Mucosa of descending colon (tissue), 3 donors: ENCODE measurements at regions not wholly inside any gene's neighbourhood (a gene's known extent, or its start where the extent isn't known, plus 50 kb on each side); places are given as distances from the start of the nearest gene placed in this dataset.

Experiments used
- ATAC-seq: fragments of 200-7000 bp; cut with Tn5 transposase; one replicate; pipeline ENCODE4 v1.9.1; 2020; ENCODE audit warnings: mild to moderate bottlenecking, moderate library complexity
- DNase-seq, 3 donors: peaks; one replicate each; pipeline ENCODE4 v3.0.0-alpha.2; 2020
- H3K36me3 ChIP-seq: fragments of 200-600 bp; one replicate; pipeline ENCODE4 v1.8.0; 2021; ENCODE audit warnings: low read depth, mild to moderate bottlenecking
- H3K4me1 ChIP-seq: fragments of 200-600 bp; one replicate; pipeline ENCODE4 v1.8.0; 2021; ENCODE audit warnings: low read depth, mild to moderate bottlenecking
- H3K4me3 ChIP-seq: fragments of 200-600 bp; one replicate; pipeline ENCODE4 v1.8.0; 2021; ENCODE audit warnings: mild to moderate bottlenecking
- H3K9me3 ChIP-seq: fragments of 200-600 bp; one replicate; pipeline ENCODE4 v1.8.0; 2021; ENCODE audit warnings: mild to moderate bottlenecking
- intact Hi-C, 2 donors: fragments of 100-400 bp; cut with DNase I in 1 of 2; cut with micrococcal nuclease in 1 of 2; formaldehyde crosslinking; loops; one replicate each; pipeline versions ENCODE4 v1.11.0 to v1.11.1; 2022; cut with DNase I, micrococcal nuclease
- TF ChIP-seq, protein P1 (sequence below): fragments of 200-600 bp; IDR thresholded peaks from one replicate; pipeline ENCODE4 v1.8.0; 2022; ENCODE audit warnings: antibody characterized with exemption, mild to moderate bottlenecking
- donor health status: DM: no; HTN: no; CAD: no; lungs with moderate emphysema.
- donor health status: DM: no; HTN: no; CAD: no.
- donor health status: DM: no; HTN: yes; CAD: no.

DNA sequence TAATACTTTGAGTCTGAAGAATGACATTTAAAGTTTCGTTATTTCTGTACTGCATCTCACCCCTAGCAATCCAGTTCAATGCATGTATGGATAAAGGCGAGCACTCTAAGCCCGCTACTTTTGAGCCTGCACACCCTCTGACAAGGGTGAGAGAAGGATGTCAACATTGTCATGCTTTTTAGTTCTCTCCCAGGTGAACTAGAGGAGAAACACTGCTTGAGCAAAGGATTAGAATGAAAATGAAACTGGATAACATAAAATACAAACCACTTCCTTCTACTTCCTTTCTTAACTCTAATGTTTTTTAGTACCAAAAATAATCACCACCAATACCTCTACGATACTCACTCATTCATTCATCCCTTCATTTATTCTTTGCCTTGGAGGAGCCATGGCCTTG lies 588.7 kb upstream of the NR2F2 start:
- Histone ChIP-seq H3K4me1 (no peaks in the 10 kb centered on the region), H3K9me3 (no peaks in the 10 kb centered on the region), H3K36me3 (no peaks in the 10 kb centered on the region), H3K4me3 (no peak overlapping the region)
- ATAC-seq (no peak), DNase-seq (no peak)
- intact Hi-C loops = no loop called here
- TF ChIP-seq, protein P1, sequence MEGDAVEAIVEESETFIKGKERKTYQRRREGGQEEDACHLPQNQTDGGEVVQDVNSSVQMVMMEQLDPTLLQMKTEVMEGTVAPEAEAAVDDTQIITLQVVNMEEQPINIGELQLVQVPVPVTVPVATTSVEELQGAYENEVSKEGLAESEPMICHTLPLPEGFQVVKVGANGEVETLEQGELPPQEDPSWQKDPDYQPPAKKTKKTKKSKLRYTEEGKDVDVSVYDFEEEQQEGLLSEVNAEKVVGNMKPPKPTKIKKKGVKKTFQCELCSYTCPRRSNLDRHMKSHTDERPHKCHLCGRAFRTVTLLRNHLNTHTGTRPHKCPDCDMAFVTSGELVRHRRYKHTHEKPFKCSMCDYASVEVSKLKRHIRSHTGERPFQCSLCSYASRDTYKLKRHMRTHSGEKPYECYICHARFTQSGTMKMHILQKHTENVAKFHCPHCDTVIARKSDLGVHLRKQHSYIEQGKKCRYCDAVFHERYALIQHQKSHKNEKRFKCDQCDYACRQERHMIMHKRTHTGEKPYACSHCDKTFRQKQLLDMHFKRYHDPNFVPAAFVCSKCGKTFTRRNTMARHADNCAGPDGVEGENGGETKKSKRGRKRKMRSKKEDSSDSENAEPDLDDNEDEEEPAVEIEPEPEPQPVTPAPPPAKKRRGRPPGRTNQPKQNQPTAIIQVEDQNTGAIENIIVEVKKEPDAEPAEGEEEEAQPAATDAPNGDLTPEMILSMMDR = no peak

DNA sequence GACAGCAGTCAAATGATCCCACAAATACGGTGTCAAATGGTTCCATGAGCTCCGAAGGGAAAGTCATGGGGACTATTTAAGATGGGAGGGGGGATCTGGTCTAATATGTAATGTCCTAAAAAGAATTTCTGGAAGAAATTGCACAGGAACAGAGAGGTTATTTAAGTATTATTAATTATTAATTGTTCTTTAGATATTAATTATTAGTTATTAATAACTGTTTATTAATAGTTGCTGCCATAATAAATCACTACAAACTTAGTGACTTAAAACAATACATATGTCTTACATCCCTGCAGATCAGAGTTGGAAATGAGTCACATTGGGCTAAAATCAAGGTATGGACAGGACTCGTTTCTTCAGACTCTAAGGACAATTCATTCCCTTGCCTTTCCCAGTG lies 588.2 kb upstream of the NR2F2 start:
- Histone ChIP-seq H3K4me3 (no peak overlapping the region), H3K4me1 (no peaks in the 10 kb centered on the region), H3K36me3 (no peaks in the 10 kb centered on the region), H3K9me3 (no peaks in the 10 kb centered on the region)
- intact Hi-C loops = no loop called here
- no peak for ATAC-seq
- no peak for DNase-seq
- TF ChIP-seq, protein P1 = no peak

DNA sequence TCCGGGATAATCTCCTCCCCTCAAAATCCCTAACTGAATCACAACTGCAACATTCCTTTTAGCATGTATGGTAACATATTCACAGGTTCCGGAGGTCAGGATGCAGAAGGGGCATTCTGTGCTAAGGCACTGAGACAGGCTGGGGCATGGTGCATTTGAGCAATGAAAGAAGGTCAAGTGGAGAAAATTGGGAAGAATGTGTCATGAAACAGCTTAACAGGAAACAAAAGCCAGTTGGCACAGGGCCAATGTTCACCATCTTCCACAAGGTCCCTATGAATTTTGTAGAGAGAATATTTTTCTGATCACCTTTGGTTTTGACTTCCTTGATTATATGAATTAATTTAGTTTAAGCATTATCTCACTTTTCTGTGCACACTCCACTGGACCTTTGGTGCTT lies 587.7 kb upstream of the NR2F2 start:
- no peaks in the 10 kb centered on the region for H3K9me3 ChIP-seq
- no peak for DNase-seq
- ATAC-seq = no peak
- H3K4me3 ChIP-seq = no peak overlapping the region
- intact Hi-C loops = no loop called here
- no peaks in the 10 kb centered on the region for H3K4me1 ChIP-seq
- no peaks in the 10 kb centered on the region for H3K36me3 ChIP-seq
- TF ChIP-seq, protein P1 = no peak

DNA sequence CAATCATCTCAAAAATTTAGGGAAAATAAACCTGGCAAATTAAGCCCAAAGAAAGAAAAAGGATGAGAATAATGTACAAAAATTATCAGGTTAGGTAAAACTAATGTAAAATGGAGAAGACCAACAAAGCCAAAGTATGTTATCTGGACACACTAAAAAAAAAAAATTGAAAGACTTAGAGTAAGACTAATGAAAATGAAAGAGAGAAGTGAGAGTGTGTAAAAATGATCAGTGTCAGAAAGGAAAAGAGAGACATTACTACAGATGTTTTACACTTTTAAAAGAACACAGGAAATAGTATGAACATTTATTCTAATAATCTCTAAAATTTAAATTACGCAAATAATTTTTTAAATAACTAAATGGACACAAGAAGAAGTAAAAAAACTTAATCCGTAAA lies 573.3 kb upstream of the NR2F2 start:
- H3K4me3 ChIP-seq = no peak overlapping the region
- H3K36me3 ChIP-seq = no peaks in the 10 kb centered on the region
- intact Hi-C loops = no loop called here
- ATAC-seq (no peak), DNase-seq (no peak)
- H3K4me1 ChIP-seq = no peaks in the 10 kb centered on the region
- no peaks in the 10 kb centered on the region for H3K9me3 ChIP-seq
- TF ChIP-seq, protein P1 = no peak

DNA sequence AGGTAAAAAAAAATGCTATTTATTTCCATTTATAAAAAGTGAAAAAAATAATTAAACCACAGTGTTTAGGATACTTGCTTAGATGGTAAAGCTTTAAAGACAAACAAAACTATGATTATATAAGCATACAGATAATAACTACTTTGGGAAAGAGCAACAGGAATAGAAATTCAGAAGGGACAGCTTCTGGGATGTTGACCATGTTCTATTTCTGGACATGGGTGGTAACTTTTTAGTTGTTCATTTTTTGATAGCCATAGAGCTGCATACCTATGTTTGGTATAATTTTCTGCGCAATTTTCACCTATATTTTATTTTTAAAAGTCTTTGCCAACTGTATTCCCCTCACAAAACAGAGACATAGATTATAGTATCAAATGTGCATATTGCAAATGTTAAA lies 572.0 kb upstream of the NR2F2 start:
- no peaks in the 10 kb centered on the region for H3K9me3 ChIP-seq
- H3K4me3 ChIP-seq = no peak overlapping the region
- no peak for DNase-seq
- H3K4me1 ChIP-seq = no peaks in the 10 kb centered on the region
- intact Hi-C loops = no loop called here
- ATAC-seq = no peak
- TF ChIP-seq, protein P1 = no peak
- H3K36me3 ChIP-seq = no peaks in the 10 kb centered on the region

DNA sequence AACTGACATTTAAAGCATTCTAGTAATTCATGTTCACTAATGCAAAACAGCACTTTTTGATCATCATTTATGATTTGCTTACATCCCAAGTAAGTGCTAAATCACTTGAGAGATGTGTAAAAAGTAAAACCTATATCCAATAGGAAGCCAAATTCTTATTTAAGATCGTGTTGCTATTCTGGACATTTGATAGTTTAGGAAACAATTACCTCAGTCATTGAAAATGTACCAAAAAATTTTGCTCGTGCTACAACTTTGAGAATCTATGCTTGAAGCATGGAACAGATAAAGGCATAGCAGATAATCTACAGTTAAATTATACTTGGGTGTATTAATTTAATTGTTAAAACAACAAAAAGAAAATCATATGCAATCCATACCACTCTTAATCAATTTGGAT lies 571.6 kb upstream of the NR2F2 start:
- no peaks in the 10 kb centered on the region for H3K9me3 ChIP-seq
- TF ChIP-seq, protein P1 = no peak
- H3K4me3 ChIP-seq = no peak overlapping the region
- DNase-seq (no peak), ATAC-seq (no peak)
- intact Hi-C loops = no loop called here
- no peaks in the 10 kb centered on the region for H3K36me3 ChIP-seq
- H3K4me1 ChIP-seq = no peaks in the 10 kb centered on the region
